Lower leg skin (tissue), 3 donors: ENCODE measurements at regions not wholly inside any gene's neighbourhood (a gene's known extent, or its start where the extent isn't known, plus 50 kb on each side); places are given as distances from the start of the nearest gene placed in this dataset.

ENCODE experiments used
- POLR2A ChIP-seq, 2 donors: fragments of 450-650 bp; IDR thresholded peaks; one replicate each; pipeline ENCODE4 v1.6.1; 2016 to 2017; ENCODE audit warnings: antibody characterized with exemption in 2 of 2, mild to moderate bottlenecking in 1 of 2, moderate library complexity in 1 of 2
- TF ChIP-seq, protein P1 (sequence below), 3 donors: fragments of 450-650 bp; IDR thresholded peaks; one replicate each; pipeline ENCODE4 v1.5.1; 2016; ENCODE audit warnings: antibody characterized with exemption in 3 of 3, mild to moderate bottlenecking in 3 of 3, moderate library complexity in 2 of 3

DNA sequence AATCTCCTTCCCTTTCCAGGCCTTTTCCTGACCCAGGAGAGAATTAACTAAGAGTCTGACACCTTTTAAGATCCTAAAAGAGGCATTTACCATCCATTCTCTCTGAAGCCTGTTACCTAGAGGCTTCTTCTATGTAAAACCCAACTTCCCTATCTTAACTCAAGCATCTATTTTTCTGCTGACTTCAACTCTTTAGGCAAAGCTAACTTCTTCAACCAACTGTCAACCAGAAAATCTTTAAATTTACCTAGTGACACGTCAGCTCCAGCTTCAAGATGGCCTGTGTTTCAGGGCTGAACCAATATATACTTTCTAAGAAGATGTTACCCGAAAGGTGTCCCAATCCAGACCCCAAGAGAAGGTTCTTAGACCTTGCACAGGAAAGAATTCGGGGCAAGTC is 492.3 kb upstream of the AUTS2 start:
- TF ChIP-seq, protein P1, sequence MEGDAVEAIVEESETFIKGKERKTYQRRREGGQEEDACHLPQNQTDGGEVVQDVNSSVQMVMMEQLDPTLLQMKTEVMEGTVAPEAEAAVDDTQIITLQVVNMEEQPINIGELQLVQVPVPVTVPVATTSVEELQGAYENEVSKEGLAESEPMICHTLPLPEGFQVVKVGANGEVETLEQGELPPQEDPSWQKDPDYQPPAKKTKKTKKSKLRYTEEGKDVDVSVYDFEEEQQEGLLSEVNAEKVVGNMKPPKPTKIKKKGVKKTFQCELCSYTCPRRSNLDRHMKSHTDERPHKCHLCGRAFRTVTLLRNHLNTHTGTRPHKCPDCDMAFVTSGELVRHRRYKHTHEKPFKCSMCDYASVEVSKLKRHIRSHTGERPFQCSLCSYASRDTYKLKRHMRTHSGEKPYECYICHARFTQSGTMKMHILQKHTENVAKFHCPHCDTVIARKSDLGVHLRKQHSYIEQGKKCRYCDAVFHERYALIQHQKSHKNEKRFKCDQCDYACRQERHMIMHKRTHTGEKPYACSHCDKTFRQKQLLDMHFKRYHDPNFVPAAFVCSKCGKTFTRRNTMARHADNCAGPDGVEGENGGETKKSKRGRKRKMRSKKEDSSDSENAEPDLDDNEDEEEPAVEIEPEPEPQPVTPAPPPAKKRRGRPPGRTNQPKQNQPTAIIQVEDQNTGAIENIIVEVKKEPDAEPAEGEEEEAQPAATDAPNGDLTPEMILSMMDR (IDR thresholded peaks at IDR 0.05): no peak
- TF ChIP-seq POLR2A (IDR thresholded peaks at IDR 0.05): no peak
